NCI-H1694 (cell line): ENCODE measurements at regions not wholly inside any gene's neighbourhood (a gene's known extent, or its start where the extent isn't known, plus 50 kb on each side); places are given as distances from the start of the nearest gene placed in this dataset.

ENCODE experiments used
- DNase-seq: peaks from one replicate; lab custom pipeline; 2025; lab: John Stamatoyannopoulos, UW

DNA sequence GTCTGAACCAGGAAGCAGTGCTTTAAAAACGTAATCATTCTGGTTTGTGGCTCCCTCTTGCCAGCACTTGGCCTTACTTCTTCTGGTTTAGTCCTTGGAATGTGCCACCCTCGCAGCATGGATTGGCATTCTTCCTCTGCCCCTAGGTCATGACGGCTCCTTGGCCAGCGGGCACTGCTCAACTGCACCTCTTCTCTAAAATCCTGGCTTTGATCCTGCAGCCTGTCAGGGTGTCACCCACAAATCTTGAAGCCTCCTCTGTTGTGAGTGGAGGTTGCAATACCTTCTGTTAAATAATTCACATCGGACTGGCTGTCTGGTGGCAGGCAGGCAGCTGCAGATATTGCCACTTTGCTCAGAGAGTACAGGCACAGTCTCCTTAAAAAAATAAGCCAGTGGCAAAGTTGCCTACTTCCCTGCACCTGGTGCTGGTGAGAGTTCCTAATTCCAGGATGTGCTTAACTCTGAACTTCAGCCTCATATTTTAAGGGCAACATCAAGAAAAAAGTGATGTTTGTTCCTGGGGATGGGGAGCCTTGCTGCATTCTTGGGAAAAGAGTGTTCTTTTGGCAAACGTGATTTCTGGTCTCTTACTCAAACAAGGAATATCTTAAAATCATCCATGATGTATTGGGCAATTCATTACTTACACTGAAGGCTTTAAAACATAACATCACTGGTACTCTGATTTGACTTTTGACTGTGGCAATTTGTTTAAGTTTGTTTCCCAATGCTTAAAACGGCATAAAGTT, 179.8 kb downstream of the FOXA2 start:
- DNase-seq = no peak

DNA sequence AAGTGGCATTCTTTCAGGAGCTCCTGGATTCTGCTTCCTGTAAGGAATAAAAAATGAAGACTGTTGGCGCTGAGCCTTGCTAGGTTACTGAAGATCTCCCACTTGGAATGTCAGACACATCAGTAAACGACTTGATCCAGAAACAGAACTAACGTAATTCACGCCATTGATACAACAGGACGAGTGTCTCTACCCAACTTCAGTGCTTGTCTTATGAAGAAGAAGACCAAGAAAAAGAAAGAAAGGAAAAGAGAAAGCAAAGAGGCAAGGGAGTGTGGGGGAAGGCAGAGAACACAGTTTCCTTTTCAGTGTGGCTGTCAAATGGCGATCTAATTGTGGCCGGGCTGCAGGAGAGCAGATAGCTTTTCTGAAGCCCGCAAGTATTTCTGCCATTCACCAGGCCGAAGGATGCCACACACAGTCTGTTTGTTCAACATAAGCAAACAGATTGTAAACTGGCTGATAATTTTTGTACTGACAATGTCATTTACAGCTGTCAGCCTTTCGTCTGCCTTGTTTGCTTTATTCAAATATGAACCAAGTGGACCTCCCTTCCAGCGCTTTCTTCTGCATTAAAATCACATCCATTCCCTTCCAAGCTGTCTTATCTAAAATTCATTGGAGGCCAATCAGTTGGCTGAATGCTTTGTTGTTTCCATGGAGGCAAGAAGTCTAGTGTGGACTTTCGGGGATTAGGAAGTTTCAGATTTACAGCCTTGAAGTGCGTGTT, 180.6 kb downstream of the FOXA2 start:
- no peak for DNase-seq

DNA sequence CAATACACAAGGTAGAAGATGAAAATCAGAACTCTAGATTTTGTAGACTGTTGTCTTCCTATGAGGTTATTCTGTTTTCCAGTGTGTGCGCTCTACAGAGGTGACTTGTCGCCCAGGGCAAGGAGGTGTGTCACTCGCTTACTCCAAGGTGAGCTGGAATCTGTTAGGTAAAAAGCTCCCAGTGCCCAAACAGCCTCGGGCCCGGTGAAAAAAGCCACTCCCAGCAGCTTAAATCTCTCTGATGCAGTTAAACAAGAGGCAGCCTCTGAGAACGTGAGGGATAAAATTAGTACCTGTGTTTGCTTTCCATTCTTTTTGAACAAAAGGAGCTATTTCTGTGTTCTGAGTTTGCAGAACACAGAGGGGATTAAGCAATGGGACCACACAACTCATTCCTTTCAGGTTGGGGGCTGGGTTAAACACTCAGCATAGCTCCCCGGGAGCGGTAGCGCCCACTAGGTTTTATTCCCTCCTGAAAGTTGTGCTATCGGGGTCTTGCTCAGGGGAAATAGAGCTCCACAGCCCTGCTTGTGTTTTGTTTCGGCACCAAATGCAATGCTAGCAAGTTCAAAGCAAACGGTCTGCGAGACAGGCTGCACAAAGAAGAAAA, 181.2 kb downstream of the FOXA2 start:
- no peak for DNase-seq

DNA sequence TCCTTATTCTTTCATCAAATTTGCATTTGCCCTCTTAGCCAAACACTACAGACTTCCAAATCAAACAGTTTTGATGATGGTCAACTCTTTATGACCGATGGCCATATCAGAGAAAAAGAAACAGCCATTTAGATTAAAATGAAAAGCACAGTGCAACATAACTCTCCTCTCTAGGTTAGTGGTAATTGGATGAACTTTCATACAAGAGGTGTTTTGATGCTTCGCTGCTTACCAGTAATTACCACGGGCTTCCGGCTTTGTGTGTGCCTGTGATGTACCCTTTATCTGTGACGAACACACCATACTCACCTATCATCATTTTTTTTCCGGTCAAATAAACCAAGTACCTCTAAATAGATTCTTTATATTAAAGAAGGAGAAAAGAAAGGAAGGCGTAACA, 181.8 kb downstream of the FOXA2 start:
- no peak for DNase-seq

DNA sequence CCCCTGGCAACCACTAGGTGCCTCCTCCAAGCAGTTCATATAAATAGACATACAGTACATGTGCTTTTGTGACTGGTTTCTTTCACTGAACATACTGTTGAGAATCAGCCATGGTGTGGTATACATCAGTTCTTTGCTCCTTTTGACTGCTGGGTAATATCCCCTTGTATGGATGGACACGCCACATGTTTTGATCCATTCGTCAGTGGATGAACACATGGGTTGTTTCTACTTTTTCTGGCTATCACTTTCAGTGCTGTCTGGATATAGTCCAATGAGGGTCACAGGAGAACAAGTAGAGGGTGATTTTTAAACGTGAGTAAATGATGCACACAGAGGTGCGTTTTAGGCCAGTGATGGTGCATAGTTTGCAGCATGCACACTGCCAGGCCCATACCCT, 183.9 kb downstream of the FOXA2 start:
- DNase-seq = no peak

DNA sequence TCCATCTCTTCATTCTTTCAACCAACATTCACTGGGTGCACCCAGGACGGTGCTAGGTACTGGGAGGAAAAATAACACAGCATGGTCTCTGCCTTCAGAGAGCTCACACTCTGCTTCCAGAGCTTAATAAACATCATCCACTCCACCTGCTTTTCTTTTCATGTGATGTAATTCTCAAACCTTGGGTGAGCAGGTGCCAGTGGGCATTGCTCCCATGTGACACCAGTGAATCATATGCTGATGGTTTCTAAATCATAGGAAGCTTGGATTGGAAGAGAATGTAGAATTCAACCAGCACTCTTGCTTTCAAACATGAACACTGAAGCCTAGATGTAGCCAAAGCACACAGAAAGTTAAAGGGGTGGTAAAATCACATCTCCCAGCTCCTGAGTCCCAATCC, 189.8 kb downstream of the FOXA2 start:
- DNase-seq = no peak

DNA sequence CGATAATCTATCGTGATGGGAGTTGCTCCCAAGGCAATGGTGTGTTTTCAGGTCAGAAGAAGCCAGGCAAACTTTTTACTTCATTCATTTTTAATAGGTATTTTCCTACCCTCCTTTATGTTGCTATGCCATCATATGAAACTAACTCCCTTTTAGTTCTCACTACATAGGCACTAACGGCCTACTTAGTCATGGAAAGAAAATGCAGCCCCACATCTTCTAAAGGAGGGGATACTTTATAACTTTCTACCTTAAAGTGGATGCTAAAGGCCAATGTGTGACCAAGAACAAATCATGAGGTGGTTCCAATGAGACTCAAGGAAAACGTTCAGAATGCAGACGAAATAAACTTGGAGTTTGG, 193.8 kb downstream of the FOXA2 start:
- DNase-seq = no peak

DNA sequence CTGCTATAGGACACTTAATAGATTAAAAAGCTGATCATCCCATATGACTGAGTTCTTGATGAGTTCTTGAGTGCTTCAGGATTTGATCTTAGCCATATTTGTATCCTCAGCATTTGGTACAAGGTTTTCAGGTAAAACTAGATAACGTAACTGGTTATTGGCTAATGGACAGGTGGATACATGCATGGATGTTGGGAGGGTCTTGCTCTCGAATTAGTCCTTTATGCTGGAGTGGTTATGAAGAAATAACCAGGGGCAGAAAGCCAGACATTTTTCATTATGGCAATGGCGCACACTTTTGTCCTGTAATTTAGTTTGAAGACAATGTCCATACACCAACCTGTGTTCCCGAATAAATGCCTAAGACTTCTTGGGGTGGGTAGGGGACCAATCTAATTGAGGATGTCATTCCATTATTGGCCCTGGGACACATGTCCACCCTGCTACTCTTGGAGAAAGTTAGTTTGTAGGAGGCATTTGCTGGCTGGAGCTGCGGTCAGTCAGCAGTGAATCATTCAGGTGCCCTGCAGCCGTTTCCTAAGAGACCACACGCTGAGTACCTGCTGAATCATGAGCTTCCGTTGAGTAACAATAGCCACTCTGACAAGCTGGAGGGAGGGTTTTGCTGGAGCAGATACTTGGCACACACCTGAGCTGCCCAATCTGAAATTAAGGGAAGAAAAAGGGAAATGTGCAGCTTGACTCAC, 194.4 kb downstream of the FOXA2 start:
- DNase-seq = no peak

DNA sequence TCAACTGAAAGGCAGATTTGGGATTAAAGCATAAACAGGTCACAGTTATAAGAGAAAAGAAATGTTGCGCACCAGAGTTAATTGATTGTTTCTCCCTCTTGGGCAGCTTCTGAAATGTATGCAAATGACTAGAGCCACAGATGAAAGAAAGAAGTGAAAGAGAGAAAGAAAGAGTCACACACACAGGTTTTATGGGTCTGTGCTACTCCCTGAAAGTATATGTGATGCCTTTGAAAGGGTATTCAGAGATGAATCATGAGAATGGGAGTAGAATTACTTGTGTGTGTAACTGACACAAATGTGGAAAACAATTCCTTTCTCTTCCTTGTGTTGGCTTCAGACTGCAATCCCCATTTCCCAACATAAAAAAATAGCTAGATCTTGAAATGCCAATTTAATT, 196.9 kb downstream of the FOXA2 start:
- DNase-seq = no peak

DNA sequence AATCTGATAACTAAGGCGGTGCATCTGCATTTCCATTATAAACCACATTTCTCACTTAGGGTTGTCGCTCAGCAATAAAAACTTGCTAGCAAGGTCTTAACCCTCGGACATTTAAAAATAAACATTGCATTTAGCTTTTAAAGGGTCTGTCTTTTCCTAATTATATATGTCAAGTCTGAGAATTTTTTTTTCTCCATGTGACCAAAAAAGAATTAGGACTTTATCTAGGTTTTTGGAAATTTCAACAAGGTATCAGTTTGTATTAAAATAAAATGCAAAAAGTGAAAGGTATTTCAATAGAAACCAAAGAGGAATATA, 198.1 kb downstream of the FOXA2 start:
- DNase-seq = no peak

DNA sequence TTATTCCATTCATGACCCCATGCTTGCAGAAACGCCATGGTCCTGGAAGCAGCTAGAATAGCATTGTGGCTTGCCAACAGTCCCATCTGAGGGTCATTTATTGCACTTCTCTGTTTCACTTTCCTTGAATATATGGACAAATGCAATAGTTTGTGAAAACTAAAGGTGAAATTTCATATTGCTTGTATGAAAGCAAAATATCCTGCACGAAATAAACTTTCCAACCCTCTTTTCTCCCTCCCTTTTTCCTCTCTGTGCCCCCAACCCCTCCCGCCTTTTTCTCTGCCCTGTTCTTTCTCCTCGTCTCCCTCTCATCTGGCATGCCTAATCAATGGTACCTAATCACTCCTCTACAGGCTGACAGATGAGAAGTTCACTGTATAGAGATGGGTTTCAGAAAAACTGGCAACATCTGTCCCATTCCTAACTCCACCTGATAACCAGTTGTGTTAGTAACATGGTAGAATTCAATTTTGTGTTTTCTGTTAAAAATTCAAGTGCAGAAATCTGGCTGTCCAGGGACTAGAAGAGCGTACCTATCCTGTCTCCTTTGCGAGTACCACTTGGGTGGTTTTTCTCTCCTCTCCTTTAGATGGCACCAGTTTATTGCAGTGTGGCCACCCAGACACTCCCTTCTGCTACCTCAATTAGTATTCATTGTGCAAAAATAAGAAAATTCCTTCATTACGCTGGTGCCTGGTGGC, 198.6 kb downstream of the FOXA2 start:
- no peak for DNase-seq

DNA sequence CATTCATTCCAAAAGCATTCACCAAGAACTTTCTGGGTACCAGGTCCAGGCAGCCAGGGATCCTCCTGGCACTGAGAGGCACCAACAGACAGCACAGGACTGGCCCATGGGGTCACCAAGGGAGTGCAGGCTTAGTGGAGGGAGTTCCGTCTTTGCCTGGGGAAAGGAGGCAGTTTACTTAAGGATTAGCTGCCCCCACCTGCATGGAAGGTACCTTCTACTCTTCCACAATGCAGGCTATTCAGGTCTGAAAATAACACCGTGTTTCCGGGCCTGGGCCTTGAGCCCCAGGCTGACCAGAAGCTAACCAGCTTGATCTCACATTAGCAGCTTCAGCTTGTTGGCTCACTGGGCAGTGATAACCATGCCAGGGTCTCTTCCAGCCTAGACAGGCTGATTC, 199.4 kb downstream of the FOXA2 start:
- DNase-seq = no peak

DNA sequence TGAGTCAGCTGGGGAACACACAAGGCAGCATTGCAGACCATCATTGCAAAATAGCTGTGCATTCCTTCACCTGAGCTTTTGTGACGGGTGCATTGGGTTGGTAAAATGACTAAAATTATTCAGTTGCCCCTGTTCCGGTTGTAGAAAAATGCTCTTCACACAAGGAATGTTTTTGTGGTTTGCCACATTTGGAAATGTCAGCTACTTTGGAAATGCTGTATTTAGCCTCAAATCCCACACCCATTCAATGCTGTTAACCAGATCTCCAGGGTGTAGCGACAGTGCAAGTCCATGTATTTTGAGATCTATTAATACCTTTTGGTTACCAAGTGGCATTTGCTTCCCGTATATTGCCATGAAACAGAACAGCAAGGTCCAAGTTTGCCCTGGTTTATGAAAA, 201.2 kb downstream of the FOXA2 start:
- DNase-seq = no peak

DNA sequence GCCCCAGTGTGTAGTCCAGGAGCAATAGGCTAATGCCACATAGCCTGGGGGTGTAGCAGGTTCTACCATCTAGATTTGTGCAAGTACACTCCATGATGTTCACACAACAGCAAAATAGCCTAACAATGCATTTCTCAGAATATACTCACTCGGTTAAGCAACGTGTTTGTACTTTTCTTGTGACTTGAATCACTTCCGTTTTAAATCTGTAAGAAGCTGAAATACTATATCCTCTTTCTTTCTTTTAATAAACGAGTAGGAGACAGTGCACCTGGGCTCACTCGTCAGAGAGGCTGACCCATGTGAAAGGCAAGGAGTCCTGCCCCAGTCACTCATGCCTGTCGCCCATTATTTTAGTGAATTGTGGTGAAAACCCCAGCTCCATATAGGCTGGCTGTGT, 201.6 kb downstream of the FOXA2 start:
- no peak for DNase-seq

DNA sequence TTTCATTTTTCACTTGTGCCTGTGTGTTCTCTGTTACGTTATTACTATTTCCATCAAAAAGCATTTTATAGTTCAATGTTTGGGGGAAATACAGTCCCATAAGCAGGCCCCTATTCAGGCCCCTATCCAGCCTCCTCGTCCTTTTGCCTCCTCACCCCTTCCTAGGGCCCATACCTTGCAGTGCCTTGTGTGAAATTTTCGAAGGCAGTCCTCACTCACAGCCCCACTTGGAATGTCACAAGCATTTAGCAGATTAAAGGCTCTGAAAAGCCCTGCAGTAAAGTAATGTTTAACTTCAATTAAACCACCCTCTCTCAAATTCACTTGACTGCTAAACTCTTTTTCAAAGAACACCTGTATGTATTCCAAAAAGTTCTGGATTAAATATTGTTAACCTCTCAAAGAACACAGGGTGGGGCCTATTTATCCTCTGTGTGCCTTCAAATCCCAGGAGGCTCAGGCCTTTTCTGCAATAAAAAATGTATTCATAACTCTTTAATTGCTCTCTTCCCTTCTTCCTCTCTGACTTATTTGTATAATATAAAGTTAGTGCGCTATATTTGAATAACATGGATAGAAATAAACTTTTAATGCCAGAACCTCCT, 202.5 kb downstream of the FOXA2 start:
- DNase-seq = no peak

DNA sequence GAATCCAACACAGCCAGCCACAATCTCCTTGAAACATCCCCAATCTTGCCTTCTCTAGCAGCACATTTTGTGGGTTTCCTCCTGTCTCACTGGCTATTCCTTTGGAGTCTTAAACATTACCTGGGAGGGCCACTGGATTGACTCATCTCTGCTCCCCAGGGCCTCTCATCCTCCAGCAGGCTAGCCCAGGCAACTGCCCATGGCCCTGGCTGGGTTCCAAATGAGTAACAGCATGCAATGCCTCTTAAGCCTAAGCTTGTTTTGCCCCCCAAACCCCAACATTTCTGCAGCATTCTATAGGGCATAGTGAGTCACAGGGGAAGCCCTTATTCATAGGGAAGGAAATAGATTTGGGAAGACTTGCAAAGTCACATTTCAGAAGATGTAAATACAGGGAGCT, 204.9 kb downstream of the FOXA2 start:
- DNase-seq = no peak

DNA sequence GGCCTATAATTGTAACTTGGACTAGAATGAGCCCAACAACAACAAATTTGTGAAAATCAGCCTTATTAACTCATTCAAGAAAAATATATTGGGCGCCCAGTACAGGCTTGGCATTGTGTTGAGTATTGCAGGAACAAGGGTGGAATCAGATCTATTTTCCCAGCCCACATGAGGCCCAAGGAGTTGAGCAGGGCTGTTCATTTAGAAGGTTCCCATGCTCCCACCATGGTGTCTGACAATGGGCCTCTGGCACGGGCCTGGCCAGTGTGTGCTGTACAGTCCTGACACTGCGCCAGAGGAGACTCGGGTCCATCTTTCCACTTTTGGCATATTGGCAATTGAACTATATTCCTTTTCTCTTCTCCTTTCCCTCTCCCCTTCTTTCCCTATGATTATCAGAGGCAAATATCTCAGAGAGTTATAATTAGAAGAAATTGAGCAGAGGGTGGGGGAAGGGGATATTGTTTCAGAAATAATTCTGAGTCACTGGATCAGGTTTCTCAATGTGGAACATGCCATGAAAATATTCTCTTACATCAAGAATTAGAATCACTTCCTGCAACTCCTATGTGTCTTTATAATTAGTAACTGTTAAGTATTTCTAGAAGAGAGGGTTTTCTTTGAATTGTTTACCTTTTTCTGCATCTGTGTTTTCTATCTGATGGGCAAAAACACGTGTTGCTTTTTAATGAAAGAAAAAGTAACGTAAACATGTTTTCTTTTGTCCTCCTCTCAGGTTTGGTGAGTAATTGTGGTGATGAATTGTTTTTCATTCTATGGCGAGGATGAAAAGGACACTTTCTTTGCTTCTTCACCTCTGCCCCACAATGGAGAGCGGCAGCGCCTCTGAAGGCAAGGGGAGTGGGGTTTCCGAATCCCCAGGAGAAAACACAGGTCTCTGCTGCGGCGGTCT, 209.4 kb downstream of the FOXA2 start:
- no peak for DNase-seq

DNA sequence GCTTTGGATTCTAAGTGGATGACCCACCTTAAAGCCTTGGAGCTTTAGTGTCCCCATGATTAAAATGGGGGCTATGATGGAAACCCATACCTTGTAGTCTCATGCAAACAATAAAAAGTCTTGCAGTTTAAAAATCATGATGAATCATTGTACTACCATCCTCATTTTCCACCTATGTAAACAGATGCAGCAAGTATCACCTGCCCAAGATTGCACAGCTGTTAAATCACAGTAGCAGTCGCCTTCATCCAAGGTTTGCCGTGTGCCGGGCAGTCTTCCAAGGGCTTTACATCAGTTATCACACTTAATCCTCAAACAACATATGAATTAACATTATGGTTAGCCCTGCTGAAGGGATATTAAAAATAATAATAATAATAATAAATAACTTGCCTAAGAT, 210.3 kb downstream of the FOXA2 start:
- no peak for DNase-seq

DNA sequence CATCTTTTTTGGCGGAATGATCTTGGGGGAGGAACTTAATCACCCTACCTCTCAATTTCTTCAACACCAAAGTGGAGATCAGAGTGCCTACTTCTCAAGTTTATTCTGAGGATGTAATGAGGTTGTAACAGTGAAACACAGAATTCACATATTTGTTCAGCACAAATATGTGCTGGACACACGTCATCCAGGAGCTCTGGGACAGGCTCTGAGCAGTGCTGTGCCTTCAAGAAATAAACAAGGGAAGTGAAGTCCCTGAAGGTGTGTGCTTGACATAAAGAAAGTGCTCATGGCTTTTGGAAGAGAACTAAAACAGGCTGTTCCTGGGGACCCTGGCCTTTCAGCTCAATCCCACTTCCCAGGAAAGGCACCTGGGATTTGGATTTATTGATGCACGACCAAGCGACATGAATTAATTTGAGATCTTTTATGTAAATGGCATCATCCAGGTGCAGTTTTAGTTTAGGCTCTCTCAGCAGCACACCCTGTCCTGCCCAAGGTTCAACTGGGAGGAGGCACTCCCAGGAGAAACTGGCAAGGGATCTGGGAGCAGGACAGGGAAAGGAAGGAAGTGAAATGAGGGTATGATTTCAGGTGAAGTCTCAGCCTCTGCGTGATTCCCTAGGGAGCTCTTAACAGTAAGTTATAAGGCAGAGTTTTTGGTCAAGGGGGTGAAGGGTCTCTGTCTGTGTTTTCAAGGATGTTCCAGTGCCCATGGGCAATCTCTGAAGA, 211.0 kb downstream of the FOXA2 start:
- DNase-seq = no peak

DNA sequence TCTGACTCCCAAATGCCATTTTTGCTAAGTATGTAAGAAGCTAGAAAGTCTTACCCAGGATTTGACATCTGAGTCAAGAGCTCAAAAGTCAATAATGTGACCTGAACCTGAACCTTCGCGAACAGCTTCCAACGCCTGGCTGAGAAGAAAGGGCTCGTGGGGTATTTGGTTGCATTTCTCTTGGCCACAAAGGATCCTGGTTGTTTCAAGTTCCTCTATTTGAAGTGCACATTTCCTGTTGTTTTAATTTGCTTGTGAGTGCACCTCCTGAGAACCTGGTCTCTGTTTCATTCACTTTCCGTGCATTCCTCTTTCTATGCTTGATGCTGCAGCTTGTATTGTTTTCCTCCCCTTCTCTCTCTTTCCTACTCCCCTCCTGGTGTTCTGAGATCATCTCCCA, 212.5 kb downstream of the FOXA2 start:
- no peak for DNase-seq
